CD4-positive, alpha-beta T cell treated with Interferon gamma for 1 hour (primary cell): ENCODE measurements at regions not wholly inside any gene's neighbourhood (a gene's known extent, or its start where the extent isn't known, plus 50 kb on each side); places are given as distances from the start of the nearest gene placed in this dataset.

Source experiments
- DNase-seq: peaks from one replicate; pipeline ENCODE4 v3.0.0-alpha.2; 2020

DNA sequence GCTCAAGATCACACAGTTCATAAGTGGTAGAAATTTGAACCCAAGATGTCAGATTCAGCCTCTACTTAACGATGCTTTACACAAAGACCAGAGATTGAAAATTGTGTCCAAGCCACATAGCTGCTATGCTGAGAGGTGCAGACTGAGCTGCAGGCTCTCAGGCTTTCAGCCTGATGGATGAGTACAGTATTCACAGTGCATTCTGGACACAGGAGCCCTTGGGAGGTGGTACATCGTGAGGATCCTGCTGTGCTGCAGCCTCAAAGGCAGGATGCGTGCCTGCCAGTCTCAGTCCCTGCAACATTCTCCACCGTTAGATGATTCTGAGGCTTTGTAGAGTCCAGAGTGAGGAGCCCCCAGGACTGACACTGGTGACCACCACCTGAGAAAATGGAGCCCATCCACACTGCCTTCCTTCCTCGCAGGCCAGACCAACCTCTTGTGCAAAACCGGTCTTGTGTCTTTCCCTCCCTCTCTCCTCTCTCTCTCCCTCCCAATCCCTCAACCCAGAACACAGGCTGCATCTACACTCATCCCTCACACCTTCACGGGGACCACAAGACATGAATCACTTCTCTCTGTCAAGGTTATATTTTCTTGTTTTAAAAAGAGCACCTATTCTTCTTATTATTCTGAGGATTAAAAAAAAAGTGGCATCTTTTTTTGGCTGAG is 203.4 kb upstream of the ZNF507 start:
- no peak for DNase-seq

DNA sequence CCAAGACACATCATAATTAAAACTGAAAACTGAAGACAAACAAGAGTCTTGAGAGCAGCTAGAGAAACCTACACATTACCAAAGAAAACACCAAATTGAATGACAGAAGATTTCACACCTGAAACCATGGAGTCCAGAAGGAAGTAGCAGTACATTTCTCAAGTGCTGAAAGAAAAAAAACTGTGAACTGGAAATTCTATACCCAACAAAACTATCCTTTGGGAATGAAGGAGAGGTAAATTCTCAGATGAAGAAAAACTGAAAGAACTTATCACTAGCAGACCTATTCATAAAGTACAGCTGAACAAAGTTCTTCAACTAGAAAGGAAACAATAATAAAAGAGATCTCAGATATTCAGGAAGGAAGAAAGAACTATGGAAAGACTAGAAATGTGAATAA is 198.7 kb upstream of the ZNF507 start:
- no peak for DNase-seq

DNA sequence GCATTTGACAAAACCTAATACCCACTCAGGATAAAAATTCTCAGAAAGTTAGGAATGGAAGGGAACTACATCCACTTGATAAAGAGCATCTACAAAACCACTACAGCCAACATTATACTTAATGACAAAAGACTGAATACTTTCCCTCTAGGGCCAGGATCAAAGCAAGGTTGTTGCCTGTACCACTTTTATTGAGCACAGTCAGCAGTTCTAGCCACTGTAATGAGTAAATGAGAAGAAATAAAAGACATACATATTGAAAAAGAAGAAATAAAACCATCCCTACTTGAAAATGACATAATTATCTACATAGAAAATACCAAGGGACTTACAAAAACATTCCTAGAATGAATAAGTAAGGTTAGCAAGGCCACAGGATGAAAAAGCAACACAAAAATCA is 194.8 kb upstream of the ZNF507 start:
- no peak for DNase-seq

DNA sequence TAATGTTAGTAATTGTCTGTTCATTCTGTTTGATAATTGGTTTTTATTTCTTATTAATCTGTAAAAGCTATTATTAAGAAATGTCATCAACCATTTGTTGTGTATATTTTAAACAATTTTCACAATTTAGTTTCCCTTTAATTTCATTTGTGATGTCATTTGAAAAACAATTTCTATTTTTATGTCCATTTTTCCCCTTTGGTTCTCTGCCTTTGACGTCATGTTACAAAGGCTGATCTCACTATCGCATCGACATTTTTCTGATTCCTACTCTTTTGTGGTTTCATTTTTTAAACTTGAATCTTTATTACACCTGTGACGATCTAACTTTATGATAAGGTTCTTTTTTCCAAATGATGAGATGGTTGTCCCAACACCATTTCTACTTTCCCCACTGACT is 191.0 kb upstream of the ZNF507 start:
- DNase-seq, result no peak

DNA sequence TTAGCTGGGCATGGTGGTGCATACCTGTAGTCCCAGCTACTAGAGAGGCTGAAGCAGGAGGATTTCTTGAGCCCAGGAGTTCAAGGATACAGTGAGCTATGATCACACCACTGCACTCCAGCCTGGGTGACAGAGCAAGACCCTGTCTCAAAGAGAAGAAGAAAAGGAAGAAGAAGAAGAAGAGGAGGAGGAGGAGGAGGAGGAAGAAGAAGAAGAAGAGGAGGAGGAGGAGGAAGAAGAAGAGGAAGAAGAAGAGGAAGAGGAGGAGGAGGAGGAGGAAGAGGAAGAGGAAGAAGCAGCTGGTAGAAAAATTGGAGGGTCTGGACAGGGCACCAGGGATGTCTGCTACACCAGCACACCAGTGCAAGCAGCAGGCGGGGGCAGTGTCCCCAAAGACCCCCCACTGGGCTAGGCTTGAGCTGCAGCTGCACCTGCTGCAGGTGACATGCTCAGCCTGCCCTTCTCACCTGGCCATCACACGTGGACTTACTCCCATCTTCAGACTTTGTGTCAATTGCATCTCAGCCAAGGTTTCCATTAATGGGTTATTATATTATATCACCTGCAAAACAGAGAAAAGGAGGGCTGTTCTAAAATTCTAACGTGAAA is 180.9 kb upstream of the ZNF507 start:
- no peak for DNase-seq

DNA sequence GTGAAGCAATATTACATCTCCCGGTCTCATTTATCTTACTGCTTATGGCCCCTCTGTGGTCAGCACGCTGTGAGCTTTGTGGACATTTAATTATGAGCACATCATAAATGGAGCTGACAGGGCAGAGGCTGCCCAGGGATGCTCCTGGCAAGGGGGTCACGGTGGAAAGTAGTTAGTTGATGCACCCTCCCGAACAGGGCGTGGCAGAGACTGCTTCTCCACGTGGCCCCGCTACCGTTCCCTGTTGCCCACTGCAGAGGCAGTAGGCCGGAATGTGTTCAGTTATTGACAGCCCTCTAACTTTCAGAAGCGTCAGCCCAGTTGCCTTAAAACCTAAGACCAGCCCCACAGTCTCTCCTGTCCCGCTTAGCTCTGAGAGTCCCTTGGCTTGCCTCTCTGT is 180.3 kb upstream of the ZNF507 start:
- no peak for DNase-seq

DNA sequence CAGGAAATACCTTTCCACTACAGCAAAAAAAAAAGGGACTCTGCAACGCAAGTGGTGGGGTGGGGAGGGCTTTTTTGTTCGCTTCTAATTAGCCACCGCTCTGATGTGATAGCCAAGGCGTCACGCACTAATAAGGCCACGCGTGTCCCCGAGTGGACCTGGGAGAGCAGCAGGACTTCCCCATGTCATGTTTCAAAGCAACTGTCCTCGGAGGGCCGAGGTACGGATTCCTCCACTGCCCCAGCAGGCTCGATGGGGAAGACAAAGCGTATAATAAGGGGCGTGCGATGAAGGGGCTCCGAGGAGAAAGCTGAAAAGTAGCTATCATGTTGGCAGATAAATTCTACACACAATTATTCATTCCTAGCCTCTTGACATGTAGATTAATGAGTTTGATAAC is 179.7 kb upstream of the ZNF507 start:
- DNase-seq, result no peak

DNA sequence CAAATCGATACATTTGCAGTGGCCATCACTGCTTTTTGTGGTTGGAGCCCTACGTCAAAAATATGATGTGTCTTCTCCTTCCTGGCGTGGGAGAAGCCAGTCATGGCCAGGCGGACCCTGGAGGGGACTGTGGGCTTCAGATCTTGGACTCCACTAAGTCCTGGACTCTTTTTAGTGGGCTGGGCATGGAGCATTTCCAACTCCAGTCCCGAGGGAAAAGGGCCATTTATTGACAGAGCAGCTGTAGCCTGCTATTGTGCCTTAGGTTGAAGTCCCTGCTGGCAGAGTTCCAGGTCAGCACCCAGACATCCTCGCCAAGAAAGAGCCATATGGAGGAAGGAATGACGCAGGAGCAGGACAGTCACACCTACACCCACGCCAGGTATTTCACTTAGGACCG is 179.2 kb upstream of the ZNF507 start:
- no peak for DNase-seq

DNA sequence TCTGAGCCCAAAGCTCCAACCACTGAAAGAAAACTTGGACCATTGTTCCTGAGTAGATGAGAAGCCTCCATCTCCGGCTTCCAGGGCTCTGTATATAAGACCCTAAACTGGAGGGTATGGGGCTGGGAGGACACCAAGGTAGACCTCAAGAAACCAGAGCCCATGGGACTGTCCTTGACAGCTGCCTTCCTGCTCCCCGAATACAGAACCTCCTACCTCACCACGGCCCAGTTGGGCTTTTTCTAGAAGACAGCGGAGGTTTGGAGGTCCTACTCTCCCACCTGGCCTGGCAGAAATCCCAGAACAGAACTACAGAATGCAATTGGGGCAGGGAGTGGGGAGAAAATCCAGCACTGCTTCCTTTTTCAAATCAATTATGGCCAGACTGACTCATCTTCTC is 177.3 kb upstream of the ZNF507 start:
- no peak for DNase-seq

DNA sequence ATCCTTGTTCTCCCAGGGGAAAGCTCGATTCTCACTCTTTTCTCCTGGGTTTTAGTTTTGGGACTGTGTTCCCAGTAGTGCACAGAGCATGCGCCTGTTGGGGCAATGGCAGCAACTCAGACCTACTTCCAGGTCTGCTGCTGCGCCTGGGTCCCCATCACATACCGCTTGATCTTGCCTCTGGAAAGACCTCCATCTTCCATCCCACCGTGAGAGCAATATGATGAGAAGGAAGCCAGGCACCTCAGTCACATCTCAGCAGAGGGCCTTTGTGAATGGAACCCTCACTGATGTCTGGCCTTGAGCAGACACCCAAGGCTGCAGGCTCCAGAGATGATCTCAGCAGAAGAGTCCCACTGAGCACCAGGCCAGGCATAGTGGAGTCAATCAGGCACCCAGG is 176.8 kb upstream of the ZNF507 start:
- no peak for DNase-seq

DNA sequence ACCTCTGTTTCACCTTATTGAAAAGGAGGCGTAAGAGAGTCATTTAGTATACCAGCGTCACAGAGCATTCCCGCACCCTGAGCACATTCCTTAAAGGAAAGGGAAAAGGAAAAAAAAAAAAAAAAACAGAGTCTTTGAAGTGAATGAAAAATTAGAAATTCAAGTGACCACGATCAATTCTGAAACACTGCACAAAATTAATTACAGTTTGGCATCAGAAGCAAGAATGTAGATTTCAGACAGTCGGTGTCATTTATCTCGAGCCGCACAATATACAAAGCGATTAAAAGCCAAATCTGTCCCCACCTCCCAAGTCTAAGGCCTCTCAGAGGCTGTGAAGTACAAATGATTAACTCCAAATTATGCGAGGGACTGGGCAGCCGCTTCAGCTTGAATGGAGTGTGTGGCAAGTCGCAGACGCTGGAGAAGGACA is 173.7 kb upstream of the ZNF507 start:
- DNase-seq, result no peak

DNA sequence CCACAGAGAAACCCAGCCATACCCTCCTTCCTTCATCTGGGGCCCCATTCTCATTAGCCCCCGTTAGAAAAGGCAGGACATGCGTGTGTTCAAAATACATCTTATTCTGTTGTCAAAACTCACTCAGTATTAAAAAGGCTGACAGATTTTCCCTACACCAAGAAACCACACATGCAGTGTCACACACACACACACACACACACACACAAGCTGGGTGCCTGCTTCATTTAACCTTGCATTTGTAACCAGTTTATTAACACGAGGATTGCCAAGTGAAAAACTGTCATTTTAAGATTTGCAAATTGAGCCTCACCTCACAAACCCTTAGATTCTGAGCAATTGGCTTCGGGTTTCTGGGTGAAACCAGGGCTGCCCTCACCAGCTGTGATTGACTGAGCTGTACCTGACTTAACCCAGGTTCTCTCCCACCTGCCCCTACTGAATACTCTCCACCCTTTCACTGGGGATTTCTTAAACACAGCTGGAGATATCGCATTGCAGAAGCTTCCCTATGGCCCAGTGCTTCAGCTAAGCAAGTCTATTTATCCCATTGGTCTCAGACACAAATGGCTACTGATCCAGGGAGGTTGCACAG is 172.7 kb upstream of the ZNF507 start:
- DNase-seq, result no peak

DNA sequence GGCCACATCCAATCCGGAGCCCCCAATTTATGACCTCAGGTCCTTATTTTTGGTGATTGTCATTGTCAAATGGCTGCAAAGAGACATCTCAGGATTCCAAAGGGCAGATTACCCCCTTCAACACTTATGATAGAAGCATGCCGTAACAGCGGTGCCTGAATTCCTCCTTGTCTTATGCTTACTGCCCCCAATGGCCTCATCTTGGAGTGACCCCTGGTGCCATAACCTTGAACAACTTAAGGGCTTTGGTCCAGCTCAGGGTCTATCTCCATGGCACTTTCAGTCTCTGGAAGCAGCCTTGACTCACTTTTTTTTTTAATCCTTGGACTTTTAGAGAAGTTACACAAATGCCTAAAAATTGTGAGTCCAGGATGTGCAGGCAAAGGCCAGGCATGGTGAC is 171.6 kb upstream of the ZNF507 start:
- DNase-seq, result no peak

DNA sequence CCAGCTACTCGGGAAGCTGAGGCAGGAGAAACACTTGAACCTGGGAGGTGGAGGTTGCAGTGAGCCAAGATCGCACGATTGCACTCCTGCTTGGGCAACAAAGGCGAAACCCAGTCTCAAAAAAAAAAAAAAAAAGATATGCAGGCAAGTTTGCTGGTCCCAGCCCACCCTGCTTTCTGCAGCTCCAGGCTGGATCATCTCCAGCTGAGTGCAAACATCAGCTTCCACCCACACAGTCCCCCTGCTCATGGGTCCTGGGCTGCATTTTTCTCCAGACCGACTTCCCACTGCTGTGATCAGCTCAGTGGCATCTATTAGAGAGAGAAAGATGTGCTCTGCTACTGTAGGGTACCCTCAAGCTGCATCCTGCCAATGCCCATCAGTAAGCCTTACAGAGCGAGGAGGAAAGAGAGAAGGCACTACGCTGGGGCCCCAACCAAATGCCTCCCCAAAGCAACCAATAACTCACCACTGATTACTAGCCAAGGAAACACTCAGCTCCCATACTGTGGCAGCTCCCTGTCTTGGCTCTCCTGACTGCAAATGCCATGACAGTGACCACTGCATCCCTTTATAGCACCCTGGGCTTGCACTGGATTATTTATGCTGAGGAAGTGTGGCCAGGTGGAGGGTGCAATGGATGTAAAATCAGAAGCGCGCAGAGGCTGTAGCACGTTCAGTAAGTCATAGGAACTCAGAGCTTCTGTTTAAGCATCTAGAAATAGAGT is 170.9 kb upstream of the ZNF507 start:
- DNase-seq, result no peak

DNA sequence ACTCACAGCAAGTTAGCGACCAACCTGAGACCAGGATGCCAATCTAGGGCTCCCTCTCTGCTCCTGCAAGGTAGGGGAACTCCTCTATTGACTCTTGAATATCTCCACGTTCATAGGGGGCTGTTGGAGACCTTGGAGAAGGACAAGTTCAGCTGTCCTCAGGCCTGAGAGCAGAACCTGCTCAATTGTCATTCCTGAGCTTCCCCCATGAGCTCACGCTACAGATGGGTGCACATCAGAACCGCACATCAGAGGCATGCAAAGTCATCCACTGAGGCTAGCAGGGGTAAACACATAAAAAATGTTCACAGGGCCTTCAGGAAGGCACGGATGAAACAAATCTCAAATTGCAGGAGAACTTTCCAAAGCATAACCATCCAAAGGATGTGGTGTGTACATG is 168.8 kb upstream of the ZNF507 start:
- no peak for DNase-seq

DNA sequence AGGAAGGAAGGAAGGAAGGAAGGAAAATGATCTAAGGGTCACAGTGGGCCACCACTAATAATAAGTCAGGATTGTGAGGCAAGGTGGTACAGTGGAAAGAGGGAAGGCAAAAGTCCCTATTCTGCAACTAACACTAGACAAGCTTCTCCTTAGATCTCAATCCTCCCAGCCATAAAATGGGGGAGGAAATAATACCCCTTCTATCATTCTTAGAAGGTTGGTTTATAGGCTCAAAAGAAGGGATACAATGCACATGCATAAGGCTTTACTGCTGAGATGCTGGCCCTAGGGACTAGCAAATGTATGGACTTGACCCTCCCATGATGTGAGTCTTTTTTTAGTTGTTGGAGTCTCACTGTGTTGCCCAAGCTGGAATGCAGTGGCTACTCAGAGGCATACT is 167.7 kb upstream of the ZNF507 start:
- no peak for DNase-seq

DNA sequence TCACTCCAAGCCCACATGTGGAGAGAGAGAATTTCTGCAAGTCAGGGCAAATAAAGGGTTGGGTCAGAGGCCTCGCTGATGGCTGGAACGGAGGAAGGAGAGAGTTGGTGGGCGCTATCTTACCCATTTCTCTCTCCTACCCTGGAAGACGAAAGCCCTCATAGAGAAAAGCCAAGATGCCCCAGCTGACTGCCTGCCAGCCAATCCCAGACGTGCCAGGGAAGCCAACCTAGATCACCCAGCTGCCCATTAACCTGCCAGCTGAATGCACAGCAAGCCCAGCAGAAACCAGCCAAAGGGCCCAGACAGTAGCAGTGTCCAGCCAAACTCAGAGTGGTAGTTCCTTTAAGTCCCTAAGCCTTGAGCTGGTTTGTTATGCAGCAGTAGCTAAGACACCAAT is 167.0 kb upstream of the ZNF507 start:
- DNase-seq, result no peak

DNA sequence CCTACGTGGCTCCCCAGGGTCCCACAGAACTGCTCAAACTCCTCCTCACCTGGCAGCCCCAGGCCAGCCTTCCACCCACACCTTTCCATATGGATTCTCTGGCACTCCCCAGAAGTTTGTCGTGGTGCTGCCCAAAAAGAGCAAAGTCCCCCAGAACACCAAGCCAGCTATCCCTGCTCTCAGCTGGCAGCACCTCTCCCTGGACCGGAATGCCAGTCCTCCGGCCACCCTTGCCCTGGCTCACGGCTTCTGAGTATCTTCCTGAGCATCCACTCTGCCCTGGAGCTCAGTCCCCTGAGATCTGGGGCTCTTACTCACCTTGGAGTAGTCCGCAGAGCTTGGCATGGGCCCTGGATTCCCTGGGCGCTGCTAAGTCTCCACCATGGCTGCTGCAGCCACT is 166.5 kb upstream of the ZNF507 start:
- DNase-seq, result no peak

DNA sequence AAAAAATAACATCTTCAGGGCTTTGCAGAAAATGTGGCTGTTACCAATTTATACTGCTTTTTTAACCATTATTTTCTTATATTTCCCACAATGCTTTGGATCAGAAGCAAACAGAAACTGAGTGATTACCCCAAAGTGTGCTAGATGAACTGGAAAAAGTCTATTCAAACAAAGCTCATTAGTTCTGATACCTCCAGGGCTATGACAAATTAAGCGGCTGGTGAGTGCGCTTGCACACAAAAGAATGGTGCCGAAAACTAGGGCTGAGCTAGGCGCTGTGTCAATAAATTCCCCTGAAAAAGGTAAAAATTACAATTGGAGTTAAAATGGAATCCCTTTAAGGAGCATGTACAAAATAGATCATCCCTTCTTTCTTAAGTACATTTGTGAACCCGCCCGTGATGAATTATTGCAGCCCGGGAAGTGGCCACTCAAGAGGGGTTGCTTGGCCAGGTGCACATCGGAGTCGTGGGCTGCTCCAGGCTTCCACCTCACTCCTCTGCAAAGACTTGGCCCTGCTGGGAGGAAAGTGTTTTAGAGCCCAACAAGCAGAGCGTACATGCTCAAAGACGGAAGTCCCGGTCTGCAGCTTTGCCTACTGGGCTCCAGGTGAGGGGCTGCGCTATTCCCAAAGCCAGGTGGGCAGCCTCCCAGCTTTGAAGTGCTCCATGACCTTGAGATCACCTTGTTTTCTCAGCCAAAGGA is 164.0 kb upstream of the ZNF507 start:
- no peak for DNase-seq

DNA sequence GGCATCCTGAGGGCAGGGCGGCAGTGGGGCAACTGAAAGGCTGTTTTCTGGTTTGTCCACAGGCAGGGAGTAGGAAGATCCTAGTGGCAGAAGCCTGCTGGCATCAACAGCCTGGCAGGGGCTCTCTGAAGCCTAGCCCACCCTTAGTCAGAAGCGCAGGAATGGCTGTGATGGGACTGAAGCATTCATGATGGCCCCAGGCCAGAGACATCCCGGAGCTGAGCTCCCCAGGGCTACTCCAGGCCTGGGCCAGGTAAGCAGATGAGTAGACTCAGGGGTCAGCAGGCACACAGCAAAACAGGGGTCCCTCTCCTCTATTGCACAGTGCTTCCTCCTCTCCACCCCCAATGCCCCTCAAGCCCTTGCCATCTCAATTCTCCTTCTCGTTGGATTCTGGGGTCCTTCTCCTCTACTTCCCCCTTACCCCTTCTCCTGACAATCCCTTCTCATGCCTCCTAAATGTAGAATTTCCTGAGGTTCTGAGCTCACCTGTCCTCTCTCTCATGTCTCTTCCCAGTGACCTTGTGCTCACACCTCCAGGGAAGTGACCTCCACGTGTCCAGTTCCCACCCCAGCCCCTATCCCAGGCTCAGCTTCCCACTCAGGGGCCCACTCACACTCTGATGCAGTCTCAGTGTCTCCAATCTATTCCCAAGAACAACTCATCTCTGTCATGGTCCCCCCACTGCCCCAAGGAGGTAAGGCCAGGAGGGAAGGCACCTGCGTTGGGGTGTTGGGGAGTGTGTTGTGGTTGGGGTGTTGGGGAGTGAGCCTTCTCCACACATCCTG is 158.7 kb upstream of the ZNF507 start:
- no peak for DNase-seq

DNA sequence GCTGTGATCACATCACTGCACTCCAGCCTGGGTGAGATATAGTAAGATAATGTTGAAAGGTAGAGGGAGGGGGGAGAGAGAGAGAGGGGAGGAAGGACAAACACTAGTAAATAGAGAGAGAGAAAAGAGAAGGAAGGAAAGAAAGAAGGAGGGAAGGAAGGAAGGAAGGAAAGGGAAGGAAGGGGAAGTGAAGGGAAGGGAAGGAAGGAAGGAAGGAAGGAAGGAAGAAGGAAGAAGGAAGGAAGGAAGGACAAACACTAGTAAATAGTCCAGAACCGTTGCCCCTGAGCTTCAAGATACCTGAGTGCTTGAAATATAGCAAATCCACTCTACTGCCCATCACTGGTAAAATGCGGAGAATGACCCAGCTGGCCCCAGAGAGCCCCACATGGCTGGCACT is 156.5 kb upstream of the ZNF507 start:
- no peak for DNase-seq

DNA sequence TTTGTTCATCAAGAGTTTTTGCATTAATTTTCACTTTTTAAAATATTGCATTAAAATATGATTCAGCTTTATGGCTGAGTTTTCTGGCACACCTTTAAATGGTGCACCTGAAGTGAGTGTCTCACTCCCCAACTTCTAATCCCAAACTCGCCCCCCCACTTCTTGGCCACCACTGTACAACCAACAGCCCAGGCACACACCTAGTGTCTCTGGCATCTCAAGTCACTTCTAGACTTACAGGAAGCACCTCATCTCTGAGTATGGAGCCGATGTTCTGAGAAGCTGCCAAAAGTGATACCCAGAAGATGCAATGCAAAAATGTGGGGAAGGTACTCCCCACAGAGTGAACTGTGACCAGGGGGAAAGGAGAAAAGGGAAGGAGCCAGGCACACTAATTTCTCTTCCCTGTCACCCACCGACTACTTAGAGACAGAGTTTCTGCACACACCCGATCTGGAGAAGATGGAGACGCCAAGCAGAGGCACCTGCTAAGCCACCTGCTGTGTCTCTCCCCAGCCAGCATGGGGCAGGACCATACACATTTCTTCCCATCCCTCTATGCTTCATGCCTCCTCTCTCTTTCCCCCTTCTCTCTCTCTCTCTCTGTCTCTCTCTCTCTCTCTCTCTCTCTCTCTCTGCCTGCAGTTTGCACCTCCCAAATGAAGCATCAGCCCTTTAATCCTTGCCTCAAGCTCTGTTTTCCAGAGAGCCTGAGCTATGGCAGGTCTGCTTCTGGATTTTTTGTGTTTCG is 155.3 kb upstream of the ZNF507 start:
- DNase-seq, result no peak
